SJCRH30 (cell line): ENCODE measurements at regions not wholly inside any gene's neighbourhood (a gene's known extent, or its start where the extent isn't known, plus 50 kb on each side); places are given as distances from the start of the nearest gene placed in this dataset.
"Not testable (repeated sequence)": the region's sequence is repeated elsewhere in the genome, so short reads cannot be mapped to it uniquely, and the experiment has no call there.

Experiments
- DNase-seq, 2 experiments: peaks; one replicate each; pipeline ENCODE4 v3.0.0-alpha.2; 2015 to 2020
- H3K27ac ChIP-seq: fragments of 250-450 bp; sonication (Bioruptor Pico); 2 replicates; pipeline ENCODE4 v1.5.1; 2020; ENCODE audit warnings: mild to moderate bottlenecking, moderate library complexity
- H3K27me3 ChIP-seq: fragments of 250-450 bp; sonication (Bioruptor Pico); 2 replicates; pipeline ENCODE4 v1.5.1; 2020; ENCODE audit warnings: mild to moderate bottlenecking, moderate library complexity
- H3K36me3 ChIP-seq: fragments of 250-450 bp; sonication (Bioruptor Pico); 2 replicates; pipeline ENCODE4 v1.5.1; 2020; ENCODE audit warnings: mild to moderate bottlenecking, moderate library complexity
- H3K4me1 ChIP-seq: fragments of 250-450 bp; sonication (Bioruptor Pico); 2 replicates; pipeline ENCODE4 v1.5.1; 2020; ENCODE audit warnings: mild to moderate bottlenecking, moderate library complexity
- H3K4me3 ChIP-seq: fragments of 250-450 bp; sonication (Bioruptor Pico); 2 replicates; pipeline ENCODE4 v1.5.1; 2020; ENCODE audit warnings: mild to moderate bottlenecking, moderate library complexity
- H3K9me3 ChIP-seq: fragments of 250-450 bp; sonication (Bioruptor Pico); replicated peaks from 2 replicates; pipeline ENCODE4 v1.5.1; 2020; ENCODE audit warnings: mild to moderate bottlenecking, moderate library complexity

DNA sequence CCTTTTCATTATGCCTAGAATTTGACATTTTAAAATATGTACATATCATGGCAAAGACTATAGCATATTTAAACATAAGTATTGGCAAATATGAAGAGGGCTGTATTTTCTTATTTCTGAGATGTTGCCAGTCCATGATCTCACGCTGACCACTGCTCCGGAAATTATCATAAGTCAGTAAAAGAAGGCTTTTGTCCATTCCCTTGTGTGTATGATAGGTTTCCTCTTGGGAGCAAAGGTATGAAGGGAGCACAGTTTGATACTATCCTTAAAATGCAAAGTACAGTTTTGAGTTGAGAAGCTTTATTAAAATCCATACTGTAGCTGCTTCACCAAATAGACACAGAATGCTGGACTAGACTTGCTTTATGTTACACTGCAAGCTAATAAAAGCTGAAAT lies 52.6 kb upstream of the AGA start:
- no peak for DNase-seq
- no peak overlapping the region for H3K4me3 ChIP-seq
- H3K36me3 ChIP-seq = no peaks in the 10 kb centered on the region
- H3K27me3 ChIP-seq = no peaks in the 10 kb centered on the region
- H3K9me3 ChIP-seq = no peaks in the 10 kb centered on the region
- H3K4me1 ChIP-seq = no peaks in the 10 kb centered on the region
- no peak overlapping the region for H3K27ac ChIP-seq

DNA sequence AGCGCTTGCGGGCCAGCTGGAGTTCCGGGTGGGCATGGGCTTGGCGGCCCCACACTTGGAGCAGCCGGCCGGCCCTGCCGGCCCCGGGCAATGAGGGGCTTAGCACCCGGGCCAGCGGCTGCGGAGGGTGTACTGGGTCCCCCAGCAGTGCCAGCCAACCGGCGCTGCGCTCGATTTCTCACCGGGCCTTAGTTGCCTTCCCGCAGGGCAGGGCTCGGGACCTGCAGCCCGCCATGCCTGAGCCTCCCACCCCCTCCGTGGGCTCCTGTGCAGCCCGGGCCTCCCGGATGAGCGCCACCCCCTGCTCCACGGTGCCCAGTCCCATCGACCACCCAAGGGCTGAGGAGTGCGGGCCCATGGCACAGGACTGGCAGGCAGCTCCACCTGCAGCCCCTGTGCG lies 53.4 kb upstream of the AGA start:
- not testable (repeated sequence) for H3K27me3 ChIP-seq, H3K4me3 ChIP-seq, H3K4me1 ChIP-seq, H3K9me3 ChIP-seq, H3K36me3 ChIP-seq, DNase-seq, H3K27ac ChIP-seq

DNA sequence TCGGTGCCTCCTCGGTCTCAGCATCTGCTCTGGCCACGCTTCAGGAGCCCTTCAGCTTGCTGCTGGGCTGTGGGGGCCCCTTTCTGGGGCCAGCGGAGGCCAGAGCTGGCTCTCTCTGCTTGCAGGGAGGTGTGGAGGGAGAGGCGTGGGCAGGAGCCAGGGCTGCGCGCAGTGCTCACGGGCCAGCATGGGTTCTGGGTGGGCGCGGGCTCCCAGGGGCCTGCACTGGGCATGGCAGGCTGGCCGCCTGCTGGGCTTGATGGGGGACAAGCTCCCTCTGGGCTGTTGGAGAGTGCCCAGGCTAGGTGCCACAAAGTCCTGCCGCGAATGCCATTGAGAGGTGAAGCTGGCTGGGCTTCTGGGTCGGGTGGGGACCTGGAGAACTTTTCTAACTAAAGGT lies 57.3 kb upstream of the AGA start:
- Histone ChIP-seq H3K4me3 (no peak overlapping the region), H3K36me3 (no peaks in the 10 kb centered on the region), H3K4me1 (no peaks in the 10 kb centered on the region), H3K27me3 (no peaks in the 10 kb centered on the region), H3K27ac (no peak overlapping the region), H3K9me3 (no peaks in the 10 kb centered on the region)
- DNase-seq = no peak

DNA sequence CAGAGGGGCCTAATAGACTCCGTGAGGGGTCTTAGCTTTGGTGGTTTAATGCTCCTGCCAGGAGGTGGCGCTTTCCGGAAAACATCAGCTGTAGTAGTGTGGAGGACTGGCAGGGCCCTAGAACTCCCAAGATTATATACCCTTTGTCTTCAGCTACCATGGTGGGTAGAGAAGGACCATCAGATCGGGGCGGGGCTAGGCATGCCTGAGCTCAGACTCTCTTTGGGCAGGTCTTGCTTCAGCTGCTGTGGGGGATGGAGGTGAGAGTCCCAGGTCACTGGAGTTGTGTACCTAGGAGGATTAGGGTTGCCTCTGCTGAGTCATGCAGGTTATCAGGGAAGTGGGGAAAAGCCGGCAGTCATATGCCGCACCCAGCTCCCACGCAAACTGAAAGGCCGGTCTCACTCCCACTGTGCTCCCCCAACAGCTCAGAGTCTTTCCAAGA lies 63.0 kb upstream of the AGA start:
- no peaks in the 10 kb centered on the region for H3K36me3 ChIP-seq
- H3K27ac ChIP-seq = no peak overlapping the region
- H3K9me3 ChIP-seq = no peaks in the 10 kb centered on the region
- no peak overlapping the region for H3K4me3 ChIP-seq
- H3K4me1 ChIP-seq = no peaks in the 10 kb centered on the region
- DNase-seq = no peak
- H3K27me3 ChIP-seq = no peaks in the 10 kb centered on the region

DNA sequence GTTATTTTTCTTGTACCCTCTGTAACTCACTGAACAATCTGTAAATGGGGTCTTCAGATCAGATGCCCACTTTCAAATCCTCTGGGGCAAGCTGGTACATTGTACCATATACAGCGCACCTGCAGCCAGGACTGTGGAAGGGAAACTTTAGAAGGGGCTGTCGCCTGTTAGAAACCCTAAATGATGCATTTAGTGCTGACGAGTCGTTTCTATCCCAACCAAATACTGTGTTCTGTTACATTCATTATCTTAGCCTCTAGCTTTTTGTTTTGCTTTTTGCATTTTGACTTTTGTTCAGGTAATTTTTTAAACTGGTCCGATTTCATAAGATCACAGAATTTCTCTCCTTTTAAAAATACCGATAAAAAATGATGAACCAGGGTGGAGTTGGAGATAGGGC lies 66.4 kb upstream of the AGA start:
- Histone ChIP-seq H3K4me3 (no peak overlapping the region), H3K9me3 (no peaks in the 10 kb centered on the region)

DNA sequence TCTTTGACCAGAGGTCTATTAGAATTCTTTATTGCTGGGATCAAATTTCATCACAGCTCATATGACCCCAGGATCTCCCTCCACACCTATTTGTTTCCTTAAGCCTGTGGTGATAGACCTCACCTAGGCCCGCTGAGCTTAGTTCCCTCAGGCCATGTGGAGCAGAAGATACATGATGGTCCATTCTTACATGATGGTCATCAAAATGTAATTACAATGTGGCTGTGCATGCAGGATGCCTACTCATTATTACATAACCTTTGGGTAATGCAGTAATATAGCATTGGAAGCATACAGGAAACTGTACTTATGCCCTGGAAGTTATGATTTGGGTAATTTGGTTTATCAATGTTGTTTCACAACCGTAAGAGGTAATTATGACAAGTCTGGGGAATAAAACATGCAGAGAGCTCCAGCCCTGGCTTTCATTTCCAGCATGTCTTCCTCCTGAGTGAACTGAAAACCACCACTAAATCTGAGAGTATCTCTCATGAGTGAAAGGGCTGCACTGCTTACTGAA lies 67.0 kb upstream of the AGA start:
- Histone ChIP-seq H3K36me3 (no peaks in the 10 kb centered on the region), H3K27ac (no peak overlapping the region), H3K4me1 (no peaks in the 10 kb centered on the region), H3K4me3 (no peak overlapping the region), H3K9me3 (no peaks in the 10 kb centered on the region), H3K27me3 (no peaks in the 10 kb centered on the region)
- DNase-seq = no peak

More for the DNA sequence above, 66.4 kb upstream of the AGA start:
- H3K36me3 ChIP-seq = no peaks in the 10 kb centered on the region
- no peaks in the 10 kb centered on the region for H3K4me1 ChIP-seq
- no peaks in the 10 kb centered on the region for H3K27me3 ChIP-seq
- DNase-seq = no peak
- H3K27ac ChIP-seq = no peak overlapping the region

DNA sequence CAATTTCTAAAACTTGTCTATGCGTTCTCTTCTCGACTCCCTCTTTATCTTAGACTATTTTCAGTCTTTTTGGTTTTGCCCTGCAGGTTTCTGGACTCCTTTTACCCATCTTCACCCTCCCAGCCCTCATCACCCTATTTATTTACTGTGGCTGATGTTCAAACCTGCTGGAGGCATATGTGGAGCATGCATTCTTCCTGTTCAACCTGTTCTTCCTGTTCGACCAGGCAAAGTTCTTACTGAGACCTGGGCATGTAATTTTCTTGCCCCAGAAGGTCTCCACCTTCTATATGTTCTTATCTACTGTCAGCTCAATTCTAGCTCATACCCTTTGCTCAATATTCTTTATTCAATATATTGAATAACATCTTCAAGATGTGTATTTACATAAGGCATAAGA lies 69.4 kb upstream of the AGA start:
- Histone ChIP-seq H3K4me1 (no peaks in the 10 kb centered on the region), H3K4me3 (no peak overlapping the region), H3K27me3 (no peaks in the 10 kb centered on the region), H3K9me3 (no peaks in the 10 kb centered on the region), H3K27ac (no peak overlapping the region), H3K36me3 (no peaks in the 10 kb centered on the region)
- DNase-seq = no peak

DNA sequence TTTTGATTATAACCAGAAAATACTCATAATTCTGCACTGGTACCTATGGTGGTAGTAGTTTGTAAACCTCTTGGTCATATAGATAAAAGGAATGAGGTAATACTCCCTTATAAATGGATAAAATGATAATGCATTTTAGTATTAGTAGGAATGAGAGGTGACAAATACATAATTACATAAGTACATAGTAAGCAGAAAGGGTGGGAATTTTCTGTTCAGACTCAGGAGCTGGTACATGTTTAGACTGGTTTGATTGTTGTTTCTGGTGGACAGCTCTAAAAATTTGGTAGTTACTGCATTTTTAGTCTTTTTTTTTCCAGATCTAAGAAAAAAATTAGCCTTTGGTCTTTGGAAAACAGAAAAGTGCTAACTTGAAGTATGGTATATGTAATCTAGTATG lies 70.4 kb upstream of the AGA start:
- no peaks in the 10 kb centered on the region for H3K36me3 ChIP-seq
- no peak overlapping the region for H3K4me3 ChIP-seq
- no peaks in the 10 kb centered on the region for H3K27me3 ChIP-seq
- H3K9me3 ChIP-seq = no peaks in the 10 kb centered on the region
- H3K27ac ChIP-seq = no peak overlapping the region
- DNase-seq = no peak
- H3K4me1 ChIP-seq = no peaks in the 10 kb centered on the region

DNA sequence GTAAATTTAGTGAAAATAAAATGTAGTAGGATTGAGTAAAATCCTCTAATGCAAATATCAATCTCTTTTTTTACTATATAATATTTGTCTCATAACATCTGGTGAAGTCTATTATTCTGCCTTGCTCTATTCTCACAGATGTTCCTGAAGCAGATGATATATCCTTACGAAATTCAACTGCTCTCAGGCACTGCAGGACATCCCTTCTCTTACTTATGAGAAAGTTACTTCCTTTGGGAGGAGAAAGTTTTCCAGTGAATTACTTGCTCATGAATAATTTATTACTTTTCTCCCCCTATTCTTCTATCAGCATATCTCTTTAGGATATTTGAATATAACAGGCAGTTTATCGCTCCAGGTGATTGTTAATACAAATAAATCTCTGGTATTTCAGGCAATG lies 75.6 kb upstream of the AGA start:
- Histone ChIP-seq H3K27ac (no peak overlapping the region), H3K36me3 (no peaks in the 10 kb centered on the region), H3K27me3 (no peaks in the 10 kb centered on the region), H3K9me3 (no peaks in the 10 kb centered on the region), H3K4me3 (no peak overlapping the region), H3K4me1 (no peaks in the 10 kb centered on the region)
- no peak for DNase-seq

DNA sequence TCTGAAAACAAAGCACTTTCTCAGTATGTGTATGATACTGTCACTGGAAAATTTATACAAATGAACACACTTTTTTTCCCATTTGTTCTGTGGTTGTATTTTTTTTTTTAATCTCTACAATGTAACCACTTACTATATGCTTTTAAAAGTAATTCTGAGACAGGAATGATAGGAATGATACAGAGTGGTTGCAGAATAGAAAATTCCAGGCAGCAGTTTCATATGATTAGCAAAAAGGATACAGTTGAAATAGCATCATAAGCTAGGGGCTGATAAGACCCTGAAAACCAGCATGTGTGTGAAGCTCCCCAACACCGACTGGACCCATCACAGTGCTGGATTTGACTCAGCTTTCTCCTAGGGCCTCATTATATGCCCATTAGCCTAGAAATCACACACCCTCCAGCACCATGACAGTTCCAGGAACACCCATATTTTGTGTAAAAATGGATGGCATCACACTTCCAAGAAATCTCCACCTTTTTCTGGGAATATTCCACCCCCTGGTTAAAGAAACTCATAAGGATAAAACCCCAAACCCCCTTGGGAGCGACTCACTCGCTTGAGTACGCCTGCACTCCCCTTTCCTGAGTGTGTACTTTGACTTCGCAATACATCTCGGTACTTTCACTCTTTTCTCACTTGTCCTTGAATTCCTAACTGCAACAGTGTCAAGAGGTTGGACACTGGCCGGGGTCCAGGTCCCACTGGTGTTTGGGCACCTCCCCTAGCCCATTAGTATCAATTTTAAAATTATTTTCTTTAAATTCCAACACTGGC lies 77.4 kb upstream of the AGA start:
- Histone ChIP-seq H3K9me3 (no peaks in the 10 kb centered on the region), H3K4me3 (no peak overlapping the region), H3K4me1 (no peaks in the 10 kb centered on the region), H3K27ac (no peak overlapping the region), H3K36me3 (no peaks in the 10 kb centered on the region), H3K27me3 (no peaks in the 10 kb centered on the region)
- no peak for DNase-seq

DNA sequence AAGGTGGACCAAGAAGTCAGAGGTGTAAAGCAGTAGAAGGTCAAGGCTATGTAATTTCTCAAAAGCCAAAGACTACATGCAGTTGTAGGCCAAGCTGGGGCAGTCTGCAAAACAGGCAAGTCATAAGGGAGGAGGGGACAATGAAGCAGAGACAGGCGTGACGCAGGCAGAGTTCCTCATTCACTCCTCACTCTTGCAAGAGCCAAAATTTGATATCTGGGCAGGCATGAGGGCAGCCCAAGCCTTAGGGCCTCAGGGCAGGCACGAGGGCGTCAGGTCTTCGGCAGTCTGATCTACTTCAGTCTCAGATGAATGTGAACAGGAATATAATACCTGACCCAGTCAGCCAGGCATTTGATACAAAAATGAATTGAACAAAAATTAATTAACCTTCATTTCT lies 86.4 kb upstream of the AGA start:
- H3K4me1 ChIP-seq = no peaks in the 10 kb centered on the region

DNA sequence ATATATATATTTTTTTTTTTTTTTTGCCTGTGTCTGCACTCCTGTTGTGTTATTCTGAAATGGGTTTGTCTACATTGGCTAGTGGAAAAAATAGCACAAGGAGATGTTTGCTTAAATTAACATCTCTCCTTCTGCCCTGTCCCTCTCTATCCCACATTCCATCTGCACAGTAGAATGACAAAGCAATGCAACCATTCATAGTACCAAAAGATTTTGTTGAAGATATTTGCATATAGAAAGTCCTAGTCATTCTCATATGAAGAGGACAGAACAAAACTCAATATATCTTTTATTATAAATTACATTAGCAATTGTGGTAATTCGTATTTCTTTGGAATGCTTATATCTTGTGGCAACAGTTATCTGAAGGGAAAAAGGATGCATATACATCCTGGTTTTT lies 88.3 kb upstream of the AGA start:
- H3K9me3 ChIP-seq = no peaks in the 10 kb centered on the region

More for the DNA sequence above, 86.4 kb upstream of the AGA start:
- Histone ChIP-seq H3K27ac (no peak overlapping the region), H3K9me3 (no peaks in the 10 kb centered on the region), H3K27me3 (no peaks in the 10 kb centered on the region), H3K36me3 (no peaks in the 10 kb centered on the region), H3K4me3 (no peak overlapping the region)
- DNase-seq = no peak

DNA sequence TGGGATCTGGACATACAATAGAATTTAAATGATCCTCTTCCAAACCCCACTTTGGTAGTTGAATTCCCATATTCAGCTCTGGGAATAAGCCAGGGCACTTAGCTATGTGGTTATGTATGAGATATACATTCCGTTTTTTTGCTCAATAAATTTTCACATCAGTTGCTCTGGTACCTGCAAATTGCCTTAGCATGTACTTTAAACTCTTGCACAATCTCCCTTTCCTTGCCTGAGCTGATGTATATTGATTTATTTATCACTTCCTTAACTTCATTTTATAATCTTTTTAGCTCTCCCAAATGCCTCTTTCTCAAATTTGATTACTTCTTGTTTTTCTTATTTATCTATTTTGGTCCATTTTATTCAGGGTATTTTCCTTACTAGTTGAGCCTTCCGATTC lies 90.1 kb upstream of the AGA start:
- no peaks in the 10 kb centered on the region for H3K27me3 ChIP-seq
- H3K4me3 ChIP-seq = no peak overlapping the region
- no peaks in the 10 kb centered on the region for H3K9me3 ChIP-seq
- H3K4me1 ChIP-seq = no peaks in the 10 kb centered on the region
- no peak overlapping the region for H3K27ac ChIP-seq
- no peaks in the 10 kb centered on the region for H3K36me3 ChIP-seq
- no peak for DNase-seq

More for the DNA sequence above, 88.3 kb upstream of the AGA start:
- no peaks in the 10 kb centered on the region for H3K36me3 ChIP-seq
- DNase-seq = no peak
- no peak overlapping the region for H3K4me3 ChIP-seq
- H3K27ac ChIP-seq = no peak overlapping the region
- no peaks in the 10 kb centered on the region for H3K27me3 ChIP-seq
- no peaks in the 10 kb centered on the region for H3K4me1 ChIP-seq

DNA sequence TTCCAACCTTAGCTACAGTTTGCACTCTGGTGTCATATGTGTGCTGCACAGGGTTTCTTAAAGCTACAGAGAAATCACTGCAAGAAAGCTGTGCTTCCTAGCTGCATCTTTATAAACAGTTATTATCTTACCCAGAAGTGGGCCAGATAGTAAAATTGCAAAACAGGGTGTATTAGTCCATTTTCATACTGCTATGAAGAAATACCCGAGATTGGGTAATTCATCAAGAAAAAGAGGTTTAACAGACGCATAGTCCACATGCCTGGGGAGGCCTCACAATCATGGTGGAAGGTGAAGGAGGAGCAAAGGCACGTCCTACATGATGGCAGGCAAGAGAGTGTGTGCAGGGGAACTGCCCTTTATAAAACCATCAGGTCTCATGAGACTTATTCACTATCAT lies 92.6 kb upstream of the AGA start:
- H3K4me3 ChIP-seq, H3K27ac ChIP-seq, H3K9me3 ChIP-seq, H3K36me3 ChIP-seq, DNase-seq, H3K4me1 ChIP-seq, H3K27me3 ChIP-seq: not testable (repeated sequence)

DNA sequence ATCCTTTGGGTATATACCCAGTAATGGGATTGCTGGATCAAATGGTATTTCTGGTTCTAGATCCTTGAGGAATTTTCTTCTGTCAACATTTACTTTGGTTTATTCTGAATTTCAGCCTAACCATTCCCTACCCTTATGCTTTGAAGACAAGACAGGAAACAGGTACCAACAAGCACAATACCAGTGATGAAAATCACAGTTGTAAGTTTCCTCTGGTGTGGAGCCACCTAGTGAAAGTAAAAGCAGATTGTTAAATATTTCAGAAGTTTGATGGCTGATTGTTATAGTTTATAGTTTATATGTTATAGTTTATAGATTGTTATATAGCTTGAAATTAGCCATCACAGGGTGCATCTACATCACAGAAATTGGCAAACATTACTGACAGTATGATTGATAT lies 104.5 kb upstream of the AGA start:
- Histone ChIP-seq H3K27ac (no peak overlapping the region), H3K27me3 (no peaks in the 10 kb centered on the region), H3K9me3 (no peaks in the 10 kb centered on the region), H3K4me1 (no peaks in the 10 kb centered on the region), H3K4me3 (no peak overlapping the region), H3K36me3 (no peaks in the 10 kb centered on the region)
- DNase-seq = no peak

DNA sequence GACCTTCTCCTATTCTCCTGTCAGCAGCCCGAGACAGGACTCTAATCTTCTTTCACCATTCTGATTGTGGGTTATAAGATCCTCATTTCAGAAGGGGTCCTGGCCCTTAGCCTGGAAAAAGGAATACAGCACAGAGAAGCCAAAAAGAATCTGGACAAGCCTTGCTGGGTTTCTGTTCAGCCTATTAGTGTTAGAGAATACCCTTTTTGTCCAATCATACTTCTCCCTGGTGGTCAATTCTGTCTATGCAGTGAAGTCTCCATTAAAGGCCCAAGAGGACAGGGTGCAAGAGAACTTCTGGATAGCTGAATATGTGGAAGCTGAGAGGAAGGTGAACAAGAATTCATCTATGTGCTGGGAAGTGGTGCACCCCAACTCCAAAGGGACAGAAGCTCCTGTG lies 105.7 kb upstream of the AGA start:
- no peak for DNase-seq
- Histone ChIP-seq H3K4me3 (no peak overlapping the region), H3K36me3 (no peaks in the 10 kb centered on the region), H3K27ac (no peak overlapping the region), H3K27me3 (no peaks in the 10 kb centered on the region), H3K4me1 (no peaks in the 10 kb centered on the region), H3K9me3 (no peaks in the 10 kb centered on the region)
